ENCODE measurements at regions not wholly inside any gene's neighbourhood (a gene's known extent, or its start where the extent isn't known, plus 50 kb on each side); places are given as distances from the start of the nearest gene placed in this dataset.

GRCh38 chr5:124924729-124925128 is 178.3 kb upstream of the ZNF608 start:
- no peak overlapping the region for H3K4me3 ChIP-seq (replicated peaks; ENCODE audit: low read depth, low read length)
- no peak for DNase-seq (ENCODE audit: extremely low read depth, low read depth)
- TF ChIP-seq CTCF (IDR thresholded peaks at IDR 0.05; ENCODE audit: low read depth, low read length, missing control alignments), result no peak

GRCh38 chr5:124927735-124928134 is 181.3 kb upstream of the ZNF608 start:
- TF ChIP-seq CTCF (IDR thresholded peaks at IDR 0.05; ENCODE audit: low read depth, low read length, missing control alignments), result no peak
- no peak overlapping the region for H3K4me3 ChIP-seq (replicated peaks; ENCODE audit: low read depth, low read length)
- DNase-seq (ENCODE audit: extremely low read depth, low read depth), result no peak

GRCh38 chr5:124929000-124929399 is 182.6 kb upstream of the ZNF608 start:
- no peak for DNase-seq (ENCODE audit: extremely low read depth, low read depth)
- TF ChIP-seq CTCF (IDR thresholded peaks at IDR 0.05; ENCODE audit: low read depth, low read length, missing control alignments), result no peak
- no peak overlapping the region for H3K4me3 ChIP-seq (replicated peaks; ENCODE audit: low read depth, low read length)

GRCh38 chr5:124932791-124933600 is 186.6 kb upstream of the ZNF608 start:
- no peak overlapping the region for H3K4me3 ChIP-seq (replicated peaks; ENCODE audit: low read depth, low read length)
- DNase-seq (ENCODE audit: extremely low read depth, low read depth), result peak; percentile 78
- no peak for TF ChIP-seq CTCF (IDR thresholded peaks at IDR 0.05; ENCODE audit: low read depth, low read length, missing control alignments)

GRCh38 chr5:124935065-124935464 is 188.6 kb upstream of the ZNF608 start:
- TF ChIP-seq CTCF (IDR thresholded peaks at IDR 0.05; ENCODE audit: low read depth, low read length, missing control alignments), result no peak
- DNase-seq (ENCODE audit: extremely low read depth, low read depth), result no peak
- no peak overlapping the region for H3K4me3 ChIP-seq (replicated peaks; ENCODE audit: low read depth, low read length)

GRCh38 chr5:124936626-124936933 is 190.1 kb upstream of the ZNF608 start:
- TF ChIP-seq CTCF (IDR thresholded peaks at IDR 0.05; ENCODE audit: low read depth, low read length, missing control alignments), result no peak
- DNase-seq (ENCODE audit: extremely low read depth, low read depth), result no peak
- no peak overlapping the region for H3K4me3 ChIP-seq (replicated peaks; ENCODE audit: low read depth, low read length)
